ENCODE measurements at regions not wholly inside any gene's neighbourhood (a gene's known extent, or its start where the extent isn't known, plus 50 kb on each side); places are given as distances from the start of the nearest gene placed in this dataset.

DNA sequence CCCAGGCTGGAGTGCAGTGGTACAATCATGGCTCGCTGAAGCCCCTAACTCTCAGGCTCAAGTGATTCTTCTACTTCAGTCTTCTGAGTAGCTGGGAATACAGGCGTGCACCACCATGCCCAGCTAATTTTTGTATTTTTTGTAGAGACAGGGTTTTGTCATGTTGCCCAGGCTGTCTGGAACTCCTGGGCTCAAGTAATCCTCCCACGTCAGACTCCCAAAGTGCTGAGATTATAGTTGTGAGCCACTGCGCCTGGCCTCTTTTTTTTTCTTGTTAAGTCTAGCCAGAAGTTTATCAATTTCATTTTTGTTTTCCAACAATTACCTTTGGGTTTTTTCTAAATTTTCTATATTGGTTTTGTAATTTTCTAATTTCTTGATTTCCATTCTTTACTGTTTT lies 100.6 kb downstream of the GC start:
- TF ChIP-seq EZH2 (IDR thresholded peaks at IDR 0.05; ENCODE audit: insufficient read depth, poor library complexity, severe bottlenecking) (no peak), EZH2phosphoT487 (IDR thresholded peaks at IDR 0.05; ENCODE audit: insufficient read depth, low read depth) (no peak)
